SH-SY5Y (cell line): ENCODE measurements at regions not wholly inside any gene's neighbourhood (a gene's known extent, or its start where the extent isn't known, plus 50 kb on each side); places are given as distances from the start of the nearest gene placed in this dataset.

Source experiments
- GATA2 ChIP-seq: IDR thresholded peaks from 2 replicates; pipeline ENCODE4 v1.6.1; 2011; ENCODE audit warnings: mild to moderate bottlenecking, low read depth, low read length
- GATA3 ChIP-seq: IDR thresholded peaks from 2 replicates; pipeline ENCODE4 v1.6.1; 2011; ENCODE audit warnings: low read depth, mild to moderate bottlenecking, low read length, moderate library complexity

DNA sequence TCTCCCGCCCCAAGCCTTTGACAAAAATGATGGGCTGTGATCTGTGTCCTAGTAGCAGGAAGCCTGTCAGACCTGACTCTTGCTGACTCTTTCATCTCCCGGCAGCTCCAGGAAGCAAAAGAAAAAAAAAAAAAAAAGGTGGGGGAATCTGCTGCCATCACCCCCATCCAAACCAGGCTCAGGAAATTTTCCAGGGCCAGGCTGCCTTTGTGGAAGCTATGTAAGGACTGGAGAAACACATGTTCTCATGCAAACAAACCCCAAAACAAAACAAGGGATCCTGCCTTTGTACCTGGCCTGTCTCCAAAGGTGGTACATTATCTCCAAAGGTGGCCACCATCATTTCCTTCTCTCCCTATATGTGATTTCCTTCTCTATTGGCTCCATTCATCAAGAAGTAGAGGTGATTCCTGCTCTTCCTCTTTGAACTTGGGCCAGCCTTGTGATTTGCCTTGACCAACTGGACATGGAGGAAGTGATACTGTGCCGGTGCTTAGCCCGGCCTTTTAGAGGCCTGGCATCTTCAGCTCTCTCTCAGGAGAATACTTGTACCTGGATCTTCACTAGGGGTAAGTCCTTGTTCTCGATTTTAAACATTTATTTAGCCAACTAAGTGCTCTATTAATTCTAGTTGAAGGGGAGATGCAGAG lies 192.2 kb upstream of the SVIL start:
- no peak for TF ChIP-seq GATA3
- TF ChIP-seq GATA2: no peak
